Astrocyte of the spinal cord (primary cell): ENCODE measurements at regions not wholly inside any gene's neighbourhood (a gene's known extent, or its start where the extent isn't known, plus 50 kb on each side); places are given as distances from the start of the nearest gene placed in this dataset.

Experiments
- DNase-seq: peaks from one replicate; pipeline ENCODE4 v3.0.0; 2011; ENCODE audit warnings: low read depth, low spot score
- H3K4me3 ChIP-seq: 2 replicates; pipeline ENCODE4 v1.5.1; 2011; ENCODE audit warnings: low read depth, mild to moderate bottlenecking, low read length, moderate library complexity
- CTCF ChIP-seq: IDR thresholded peaks from 2 replicates; pipeline ENCODE4 v1.5.1; 2012; ENCODE audit warnings: low read depth, mild to moderate bottlenecking, low read length, inconsistent platforms
- in situ Hi-C: cut with HindIII; loops from 2 replicates; pipeline ENCODE4 v1.10.0; 2017; ENCODE audit warnings: low sequenced_read_pairs

DNA sequence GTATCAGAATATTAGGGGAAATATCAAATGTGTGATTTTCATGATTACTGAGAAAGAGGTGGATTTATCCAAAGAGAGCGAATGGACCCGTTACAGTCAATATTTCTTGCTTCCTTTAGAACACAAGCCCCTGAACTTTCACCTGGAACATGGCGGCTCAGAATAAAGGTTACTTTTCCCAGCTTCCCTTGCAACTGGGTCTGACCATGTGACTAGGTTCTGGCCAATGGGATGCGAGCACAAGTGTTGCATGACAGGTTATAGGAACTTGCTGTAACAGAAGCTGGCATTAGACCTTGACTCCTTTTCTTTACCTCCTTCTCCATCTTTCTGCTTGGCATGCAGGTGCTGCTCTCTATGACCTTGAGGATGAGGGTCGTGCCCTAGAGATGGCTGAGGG is 556.1 kb downstream of the TYW1 start:
- DNase-seq = no peak
- no peak for TF ChIP-seq CTCF
- in situ Hi-C loops = no loop called here
- no peak overlapping the region for H3K4me3 ChIP-seq

DNA sequence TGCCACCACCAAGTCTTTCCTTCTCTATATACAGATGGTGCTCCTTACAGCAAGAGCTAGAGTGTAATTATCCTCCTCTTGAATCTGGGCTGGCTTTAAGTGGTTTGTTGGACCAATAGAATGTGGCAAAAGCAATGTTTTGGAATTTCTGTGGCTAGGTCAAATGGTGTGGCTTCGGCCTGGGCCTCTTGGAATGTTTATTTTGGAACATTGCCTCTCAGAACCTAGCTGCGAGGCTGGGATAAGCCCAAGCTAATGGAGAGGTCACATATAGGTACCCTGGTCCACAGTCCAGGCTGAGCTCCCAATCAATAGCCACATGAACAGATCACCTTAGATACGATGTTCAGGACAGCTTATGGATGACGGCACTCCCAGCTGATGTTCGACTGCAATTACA is 556.7 kb downstream of the TYW1 start:
- in situ Hi-C loops = no loop called here
- TF ChIP-seq CTCF = no peak
- H3K4me3 ChIP-seq = no peak overlapping the region
- DNase-seq = no peak

- no peak for TF ChIP-seq CTCF
- DNase-seq = no peak
- in situ Hi-C loops = no loop called here
- H3K4me3 ChIP-seq = no peak overlapping the region
These were observed 558.4 kb downstream of the TYW1 start for GRCh38 chr7:67554986-67555385.

GRCh38 chr7:67564959-67565358 is 568.3 kb downstream of the TYW1 start:
- no peak for TF ChIP-seq CTCF

DNA sequence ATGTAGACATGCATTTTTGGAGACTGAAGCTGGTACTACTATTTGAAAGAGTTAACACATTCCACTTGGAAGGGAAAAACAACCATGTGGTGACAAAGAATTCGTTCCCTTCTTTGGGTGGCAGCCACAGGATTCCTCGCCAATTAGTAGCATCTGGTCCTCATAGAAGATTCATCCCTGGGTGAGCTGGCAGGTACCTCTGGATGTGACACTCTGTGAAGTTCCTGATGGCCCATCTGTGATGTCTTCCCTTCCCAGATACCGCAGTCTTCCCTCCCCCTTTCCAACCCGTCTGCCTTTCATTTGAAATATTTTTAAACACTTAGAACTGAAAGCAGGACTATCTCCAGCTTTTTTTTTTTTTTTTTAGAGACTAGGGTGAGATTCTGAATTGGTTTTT is 569.5 kb downstream of the TYW1 start:
- no peak for DNase-seq
- TF ChIP-seq CTCF = no peak
- in situ Hi-C loops = no loop called here
- H3K4me3 ChIP-seq = no peak overlapping the region

More at GRCh38 chr7:67564959-67565358, 568.3 kb downstream of the TYW1 start:
- H3K4me3 ChIP-seq = no peak overlapping the region
- DNase-seq = no peak
- in situ Hi-C loops = no loop called here

GRCh38 chr7:67571026-67571545 is 574.5 kb downstream of the TYW1 start:
- no peak for TF ChIP-seq CTCF

DNA sequence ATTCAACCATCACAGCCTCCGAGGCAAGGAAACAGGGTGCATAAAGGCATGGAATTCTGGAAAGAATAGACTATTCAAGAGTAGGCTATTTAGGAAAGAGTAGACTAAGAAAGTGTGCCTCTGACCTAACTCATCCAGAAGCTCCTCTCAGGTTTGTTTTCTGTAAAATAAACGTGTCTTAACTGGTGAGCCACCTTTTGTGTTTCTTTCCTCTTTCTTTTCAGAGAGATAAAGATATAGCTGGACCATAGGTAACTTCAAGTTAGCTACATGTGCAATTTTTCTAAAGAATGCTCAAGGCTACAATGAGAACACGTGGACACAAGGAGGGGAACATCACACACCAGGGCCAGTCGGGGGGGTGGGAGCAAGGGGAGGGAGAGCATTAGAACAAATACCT is 577.0 kb downstream of the TYW1 start:
- DNase-seq = no peak
- TF ChIP-seq CTCF = no peak
- in situ Hi-C loops = no loop called here

More at GRCh38 chr7:67571026-67571545, 574.5 kb downstream of the TYW1 start:
- in situ Hi-C loops = no loop called here
- H3K4me3 ChIP-seq = no peak overlapping the region
- no peak for DNase-seq

More for the DNA sequence above, 577.0 kb downstream of the TYW1 start:
- H3K4me3 ChIP-seq = no peak overlapping the region
